Mucosa of rectum (tissue), 2 donors: ENCODE measurements at regions not wholly inside any gene's neighbourhood (a gene's known extent, or its start where the extent isn't known, plus 50 kb on each side); places are given as distances from the start of the nearest gene placed in this dataset.
"Not testable (repeated sequence)": the region's sequence is repeated elsewhere in the genome, so short reads cannot be mapped to it uniquely, and the experiment has no call there.

Source experiments
- H3K27ac ChIP-seq, 2 donors: one replicate each; pipeline ENCODE4 v1.7.0; 2013; ENCODE audit warnings: inconsistent platforms in 2 of 2, low read depth in 2 of 2, low read length in 2 of 2
- H3K27me3 ChIP-seq, 2 donors: one replicate each; pipeline ENCODE4 v1.7.0; 2013; ENCODE audit warnings: low read length in 2 of 2; ENCODE audit not compliant: control insufficient read depth in 2 of 2, insufficient read depth in 2 of 2
- H3K36me3 ChIP-seq, 2 donors: one replicate each; pipeline ENCODE4 v1.7.0; 2013; ENCODE audit warnings: low read length in 2 of 2; ENCODE audit not compliant: control insufficient read depth in 2 of 2, insufficient read depth in 2 of 2
- H3K4me1 ChIP-seq, 2 donors: one replicate each; pipeline ENCODE4 v1.7.0; 2013; ENCODE audit warnings: low read length in 2 of 2, mild to moderate bottlenecking in 1 of 2; ENCODE audit not compliant: control insufficient read depth in 2 of 2, insufficient read depth in 2 of 2
- H3K4me3 ChIP-seq, 2 donors: one replicate each; pipeline ENCODE4 v1.7.0; 2013; ENCODE audit warnings: low read length in 2 of 2
- H3K9ac ChIP-seq, 2 donors: one replicate each; pipeline ENCODE4 v1.7.0; 2013; ENCODE audit warnings: low read length in 2 of 2, low read depth in 1 of 2, mild to moderate bottlenecking in 1 of 2
- H3K9me3 ChIP-seq, 2 donors: one replicate each; pipeline ENCODE4 v1.7.0; 2013; ENCODE audit warnings: low read length in 2 of 2; ENCODE audit not compliant: control insufficient read depth in 2 of 2
- donor health status: healthy.
- donor health status: Normal muscosa, but diverticular disease.

GRCh38 chr1:232164078-232164963 lies 465.6 kb downstream of the SIPA1L2 start:
- Histone ChIP-seq H3K4me1 (no peaks in the 10 kb centered on the region), H3K36me3 (no peaks in the 10 kb centered on the region), H3K9ac (no peak overlapping the region), H3K27me3 (no peaks in the 10 kb centered on the region), H3K27ac (no peak overlapping the region), H3K9me3 (no peaks in the 10 kb centered on the region), H3K4me3 (no peak overlapping the region)

GRCh38 chr1:232163533-232163932 lies 466.4 kb downstream of the SIPA1L2 start:
- H3K9ac ChIP-seq: no peak overlapping the region
- no peak overlapping the region for H3K4me3 ChIP-seq
- H3K27me3 ChIP-seq: no peaks in the 10 kb centered on the region
- no peaks in the 10 kb centered on the region for H3K36me3 ChIP-seq
- no peaks in the 10 kb centered on the region for H3K9me3 ChIP-seq
- no peak overlapping the region for H3K27ac ChIP-seq
- H3K4me1 ChIP-seq: no peaks in the 10 kb centered on the region

- H3K4me3 ChIP-seq: no peak overlapping the region
- H3K27ac ChIP-seq: no peak overlapping the region
- no peaks in the 10 kb centered on the region for H3K27me3 ChIP-seq
- no peaks in the 10 kb centered on the region for H3K4me1 ChIP-seq
- H3K9me3 ChIP-seq: no peaks in the 10 kb centered on the region
- H3K9ac ChIP-seq: no peak overlapping the region
- H3K36me3 ChIP-seq: no peaks in the 10 kb centered on the region
Measured at GRCh38 chr1:232162001-232162400, 467.9 kb downstream of the SIPA1L2 start.

GRCh38 chr1:232158558-232158957 lies 471.4 kb downstream of the SIPA1L2 start:
- H3K4me3 ChIP-seq, H3K27me3 ChIP-seq, H3K27ac ChIP-seq, H3K9me3 ChIP-seq, H3K36me3 ChIP-seq, H3K9ac ChIP-seq, H3K4me1 ChIP-seq: not testable (repeated sequence)

- H3K27me3 ChIP-seq, H3K9me3 ChIP-seq, H3K4me1 ChIP-seq, H3K36me3 ChIP-seq, H3K9ac ChIP-seq, H3K4me3 ChIP-seq, H3K27ac ChIP-seq: not testable (repeated sequence)
Measured at GRCh38 chr1:232156070-232156469, 473.9 kb downstream of the SIPA1L2 start.

GRCh38 chr1:232153652-232154051 lies 476.3 kb downstream of the SIPA1L2 start:
- Histone ChIP-seq H3K27me3 (no peaks in the 10 kb centered on the region), H3K36me3 (no peaks in the 10 kb centered on the region), H3K9ac (no peak overlapping the region), H3K9me3 (no peaks in the 10 kb centered on the region), H3K4me3 (no peak overlapping the region), H3K27ac (no peak overlapping the region), H3K4me1 (no peaks in the 10 kb centered on the region)

GRCh38 chr1:232150770-232151548 lies 479.0 kb downstream of the SIPA1L2 start:
- Histone ChIP-seq H3K27ac (no peak overlapping the region), H3K9me3 (no peaks in the 10 kb centered on the region), H3K36me3 (no peaks in the 10 kb centered on the region), H3K27me3 (no peaks in the 10 kb centered on the region), H3K9ac (no peak overlapping the region), H3K4me3 (no peak overlapping the region), H3K4me1 (no peaks in the 10 kb centered on the region)

- Histone ChIP-seq H3K27ac (no peak overlapping the region), H3K9me3 (no peaks in the 10 kb centered on the region), H3K9ac (no peak overlapping the region), H3K4me3 (no peak overlapping the region), H3K27me3 (no peaks in the 10 kb centered on the region), H3K4me1 (no peaks in the 10 kb centered on the region), H3K36me3 (no peaks in the 10 kb centered on the region)
Measured at GRCh38 chr1:232149287-232150201, 480.4 kb downstream of the SIPA1L2 start.

GRCh38 chr1:232147215-232147614 lies 482.7 kb downstream of the SIPA1L2 start:
- Histone ChIP-seq H3K9ac (no peak overlapping the region), H3K4me1 (no peaks in the 10 kb centered on the region), H3K36me3 (no peaks in the 10 kb centered on the region), H3K9me3 (no peaks in the 10 kb centered on the region), H3K4me3 (no peak overlapping the region), H3K27me3 (no peaks in the 10 kb centered on the region), H3K27ac (no peak overlapping the region)
